Astrocyte of the hippocampus (primary cell): ENCODE measurements at regions not wholly inside any gene's neighbourhood (a gene's known extent, or its start where the extent isn't known, plus 50 kb on each side); places are given as distances from the start of the nearest gene placed in this dataset.
A peak's percentile ranks its signal among the peaks of the same experiment; 100 is the strongest.
"Not testable (repeated sequence)": the region's sequence is repeated elsewhere in the genome, so short reads cannot be mapped to it uniquely, and the experiment has no call there.

ENCODE experiments used
- DNase-seq: peaks from one replicate; pipeline ENCODE4 v3.0.0; 2011; ENCODE audit warnings: low read depth, low spot score

DNA sequence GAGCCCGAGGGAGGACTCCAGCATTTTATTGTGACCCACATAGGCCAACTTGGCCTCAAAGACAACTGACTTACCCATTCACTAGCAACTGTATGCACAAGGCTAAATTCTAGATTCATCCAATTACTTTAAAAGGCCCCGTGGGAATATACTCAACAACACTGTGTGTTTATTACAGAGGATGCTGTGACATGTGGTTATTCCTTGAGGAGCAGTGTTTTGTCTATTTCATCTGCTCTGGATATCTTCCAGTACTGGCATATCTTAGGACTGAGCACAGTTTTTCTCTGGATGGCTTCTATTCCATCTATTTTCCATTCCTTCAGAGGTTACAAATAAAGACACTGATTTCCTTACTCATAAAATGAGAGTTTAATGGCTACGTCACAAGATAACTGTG is 87.2 kb upstream of the KRAS start:
- no peak for DNase-seq

GRCh38 chr12:25332143-25332542 is 81.4 kb upstream of the KRAS start:
- no peak for DNase-seq

DNA sequence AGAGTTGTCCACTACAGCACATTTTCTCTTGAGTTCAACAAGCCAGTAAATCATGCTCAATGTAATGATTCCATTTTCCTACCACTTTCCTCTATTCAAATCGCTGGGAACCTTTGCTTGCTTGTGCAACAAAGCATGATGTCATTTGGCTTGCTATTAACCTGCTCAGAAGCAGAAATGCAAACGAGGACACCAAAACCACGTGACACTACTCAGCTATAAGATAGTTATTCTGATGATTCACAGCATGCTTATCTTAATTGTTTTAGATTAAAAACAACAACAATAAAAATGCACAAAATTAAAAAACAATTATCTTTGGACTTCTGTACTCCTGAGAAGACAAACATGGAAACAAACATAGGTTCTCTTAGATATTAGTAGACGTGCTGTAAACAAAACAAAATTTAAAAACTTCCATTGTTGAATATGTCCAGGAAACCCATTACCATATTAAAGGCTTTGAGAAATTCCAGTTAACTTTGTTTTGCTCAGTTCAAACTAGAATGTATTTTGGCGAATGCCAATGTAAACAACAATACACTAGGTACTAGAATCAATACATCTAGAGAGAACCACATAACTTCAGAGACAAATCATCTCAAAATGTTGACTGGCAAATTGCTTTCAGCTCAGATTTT is 77.5 kb upstream of the KRAS start:
- DNase-seq: peak; percentile 73

DNA sequence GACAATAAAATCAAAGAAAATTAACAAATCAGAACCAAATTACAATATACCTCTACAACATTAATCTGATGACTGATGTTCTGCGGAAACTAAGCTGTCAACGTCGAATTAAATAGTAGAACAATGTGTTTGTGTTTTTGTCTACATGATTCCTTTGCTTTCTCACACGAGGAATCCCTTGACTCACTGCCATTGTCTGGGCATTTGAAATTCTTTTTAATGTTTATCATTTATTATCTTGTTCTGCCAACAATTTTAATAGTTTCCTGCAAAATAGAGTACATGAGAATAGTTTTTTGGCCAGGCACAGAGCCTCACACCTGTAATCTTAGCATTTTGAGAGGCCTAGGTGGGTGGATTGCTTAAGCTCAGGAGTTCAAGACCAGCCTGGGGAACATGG is 76.6 kb upstream of the KRAS start:
- no peak for DNase-seq

- no peak for DNase-seq
Measured at GRCh38 chr12:25326326-25326725, 75.6 kb upstream of the KRAS start.

GRCh38 chr12:25324861-25325260 is 74.1 kb upstream of the KRAS start:
- DNase-seq: no peak

DNA sequence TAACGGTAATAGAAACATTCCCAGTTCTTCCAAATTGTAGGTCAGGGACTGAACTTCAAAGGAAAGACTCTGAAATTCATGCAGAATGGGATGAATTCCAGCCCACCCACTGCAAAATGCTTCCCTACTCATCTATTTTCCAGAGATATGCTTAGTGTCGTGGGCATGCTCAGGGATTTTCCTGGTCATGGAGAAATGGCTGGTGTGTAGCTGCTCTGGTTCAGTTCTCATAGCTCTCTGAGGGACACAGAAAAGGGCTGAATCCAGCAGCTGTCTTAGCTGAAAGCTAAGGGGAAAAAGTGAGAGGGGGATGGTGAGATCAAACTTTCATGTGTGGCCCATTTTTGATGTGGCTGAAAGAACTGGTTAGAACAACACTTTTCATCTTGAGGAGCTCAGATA is 72.9 kb upstream of the KRAS start:
- DNase-seq: peak; percentile 40

DNA sequence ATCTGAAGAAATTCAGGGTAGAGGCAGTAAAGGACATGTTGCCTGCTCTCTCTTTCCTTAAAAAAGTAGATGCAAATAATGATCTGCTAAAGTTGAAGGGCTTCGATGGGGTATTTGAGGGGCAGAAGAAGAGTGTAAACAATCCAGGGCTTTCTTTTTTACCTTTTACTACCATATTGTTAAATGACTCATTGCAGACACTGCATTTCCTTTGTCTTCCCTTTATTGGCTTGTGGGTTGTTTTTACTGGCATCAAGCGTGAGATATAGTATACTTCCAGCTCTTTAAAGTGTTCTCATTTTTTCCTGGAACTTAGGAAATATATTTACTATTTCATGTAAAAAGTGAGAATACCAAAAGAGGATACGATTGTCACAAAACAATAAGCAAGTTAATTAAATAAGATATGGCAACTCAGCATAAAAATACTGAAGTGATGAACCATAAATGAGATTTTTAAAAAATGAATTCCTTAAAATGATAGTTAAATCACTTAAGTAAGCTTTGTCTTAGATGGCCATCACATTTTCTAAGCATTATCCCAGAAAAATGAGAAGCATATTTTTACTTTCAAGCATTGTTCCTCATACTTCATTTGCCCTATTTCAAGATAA is 72.3 kb upstream of the KRAS start:
- DNase-seq: peak; percentile 44

DNA sequence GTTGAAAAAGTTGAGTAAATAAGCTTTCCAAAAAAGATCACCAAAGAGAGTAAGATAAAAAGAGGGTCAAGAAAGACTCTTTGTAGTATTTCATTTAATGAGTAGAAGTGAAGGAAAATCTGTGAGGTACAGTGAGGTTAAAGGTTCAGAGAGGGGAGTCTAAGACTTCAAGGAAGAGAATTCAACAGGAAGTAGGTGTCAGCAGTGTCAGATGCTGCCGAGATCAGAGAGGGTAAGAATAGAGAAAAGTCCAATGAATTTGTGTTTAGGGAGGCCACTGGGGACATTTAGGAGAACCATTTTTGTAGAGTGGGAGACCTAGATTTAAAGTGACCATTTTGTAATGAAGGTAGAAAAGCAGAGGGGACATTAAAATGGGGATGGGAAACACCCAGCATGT is 71.6 kb upstream of the KRAS start:
- no peak for DNase-seq

- DNase-seq: no peak
Measured at GRCh38 chr12:25321772-25322171, 71.0 kb upstream of the KRAS start.

DNA sequence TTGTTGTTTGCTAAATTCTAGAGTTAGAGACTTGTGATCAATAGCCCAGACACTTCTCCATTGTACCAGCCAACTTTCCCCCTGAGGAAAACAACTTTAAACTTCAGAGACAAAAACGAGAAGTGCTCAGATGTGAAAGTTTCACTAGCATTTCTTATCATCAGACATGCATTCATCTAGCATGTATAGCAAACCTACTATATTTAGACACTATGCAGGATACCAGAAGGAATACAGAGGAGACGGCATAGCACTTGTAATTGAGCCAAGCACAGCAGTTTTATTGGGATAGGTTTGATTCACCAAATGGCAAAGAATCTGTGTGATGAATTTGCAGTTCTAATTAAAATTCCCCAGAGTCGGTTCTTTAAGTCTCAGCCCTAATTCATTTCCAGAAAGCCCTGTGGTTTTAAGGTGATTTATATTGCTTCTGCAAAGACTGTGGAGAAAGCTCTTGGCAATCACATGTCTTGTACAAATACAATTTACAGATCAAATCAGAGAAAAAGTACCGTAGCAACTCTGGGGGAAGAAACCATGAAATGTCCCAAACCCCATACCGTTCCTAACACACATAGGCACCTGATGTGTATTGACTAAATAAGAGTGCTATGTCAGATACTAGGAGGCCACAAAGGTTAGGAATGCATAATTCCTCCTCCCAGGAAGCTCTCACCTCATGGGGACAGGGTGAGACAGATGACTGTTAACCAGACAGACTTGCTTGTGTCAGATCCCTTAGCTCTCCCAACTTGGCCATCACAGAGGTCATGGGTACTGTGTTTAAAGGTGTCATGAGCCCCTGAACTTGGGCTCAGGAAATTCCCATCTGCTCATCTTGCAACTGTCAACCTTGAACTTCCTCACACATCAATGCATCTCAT is 69.6 kb upstream of the KRAS start:
- peak; percentile 20 for DNase-seq

- no peak for DNase-seq
Measured at GRCh38 chr12:25319233-25319984, 68.7 kb upstream of the KRAS start.

GRCh38 chr12:25317553-25317952 is 66.8 kb upstream of the KRAS start:
- DNase-seq: no peak

GRCh38 chr12:25315388-25315787 is 64.7 kb upstream of the KRAS start:
- DNase-seq: no peak

DNA sequence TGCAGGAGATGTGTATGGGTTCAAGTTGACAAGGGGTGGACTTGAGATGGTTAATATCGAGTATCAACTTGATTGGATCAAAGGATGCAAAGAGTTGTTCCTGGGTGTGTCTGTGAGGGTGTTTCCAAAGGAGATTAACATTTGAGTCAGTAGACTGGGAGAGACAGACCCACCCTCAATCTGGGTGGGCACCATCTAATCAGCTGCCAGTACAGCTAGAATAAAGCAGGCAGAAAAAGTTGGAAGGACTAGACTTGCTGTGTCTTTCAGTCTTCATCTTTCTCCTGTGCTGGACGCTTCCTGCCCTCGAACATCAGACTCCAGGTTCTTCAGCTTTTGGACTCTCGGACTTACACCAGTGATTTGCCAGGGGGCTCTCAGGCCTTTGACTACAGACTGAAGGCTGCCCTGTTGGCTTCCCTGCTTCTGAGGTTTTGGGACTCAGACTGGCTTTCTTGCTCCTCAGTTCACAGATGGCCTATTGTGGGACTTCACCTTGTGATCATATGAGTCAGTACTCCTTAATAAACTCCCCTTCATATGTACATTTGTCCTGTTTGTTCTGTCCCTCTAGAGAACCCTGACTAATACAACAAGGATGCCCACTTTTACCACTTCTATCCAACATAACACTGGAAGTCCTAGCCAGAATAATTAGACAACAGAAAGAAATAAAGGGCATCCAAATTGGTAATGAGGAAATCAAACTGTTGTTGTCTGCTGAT is 62.7 kb upstream of the KRAS start:
- DNase-seq: peak; percentile 27

DNA sequence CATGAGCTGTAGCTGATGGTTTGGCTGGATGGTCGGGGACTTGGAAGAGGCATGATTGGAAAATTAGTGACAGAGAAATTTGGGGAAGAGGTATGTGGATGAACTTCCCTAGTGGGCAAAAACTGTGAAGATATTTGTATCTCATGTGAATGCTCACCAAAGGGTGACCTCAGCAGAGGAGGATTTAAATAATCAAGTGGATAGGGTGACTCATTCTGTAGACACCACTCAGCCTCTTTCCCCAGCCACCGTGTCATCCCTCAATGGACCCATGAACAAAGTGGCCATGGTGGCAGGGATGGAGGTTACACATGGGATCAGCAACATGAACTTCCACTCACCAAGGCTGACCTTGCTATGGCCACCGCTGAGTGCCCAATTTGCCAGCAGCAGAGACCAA is 60.8 kb upstream of the KRAS start:
- no peak for DNase-seq

DNA sequence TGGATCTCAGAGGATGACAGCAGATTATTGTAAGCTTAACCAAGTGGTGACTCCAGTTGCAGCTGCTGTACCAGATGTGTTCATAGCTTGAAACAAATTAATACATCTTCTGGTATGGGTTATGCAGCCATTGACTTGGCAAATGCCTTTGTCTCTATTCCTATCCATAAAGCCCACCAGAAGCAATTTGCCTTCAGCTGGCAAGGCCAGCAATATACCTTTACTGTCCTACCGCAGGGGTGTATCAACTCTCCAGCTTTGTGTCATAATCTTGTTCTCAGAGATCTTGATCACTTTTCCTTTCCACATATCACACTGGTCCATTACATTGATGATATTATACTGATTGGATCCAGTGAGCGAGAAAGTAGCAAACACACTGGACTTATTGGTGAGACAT is 59.3 kb upstream of the KRAS start:
- not testable (repeated sequence) for DNase-seq

DNA sequence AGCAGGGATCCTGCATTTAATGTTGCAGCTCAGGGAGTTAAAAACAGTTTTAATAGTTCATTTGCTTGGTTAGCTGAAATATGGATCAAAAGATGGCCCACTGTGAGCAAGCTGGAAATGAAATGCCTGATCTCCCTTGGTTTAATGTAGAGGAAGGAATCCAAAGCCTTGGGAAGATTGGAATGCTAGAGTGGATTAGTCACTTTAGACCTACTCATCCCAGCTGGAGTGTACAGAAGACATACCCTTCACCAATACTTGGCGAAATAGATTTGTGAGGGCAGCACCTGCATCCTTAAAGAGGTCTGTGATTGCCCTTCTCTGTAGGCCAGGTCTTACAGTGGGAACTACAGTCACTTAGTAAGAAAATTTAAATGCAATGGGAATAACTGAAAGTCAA is 58.0 kb upstream of the KRAS start:
- no peak for DNase-seq

DNA sequence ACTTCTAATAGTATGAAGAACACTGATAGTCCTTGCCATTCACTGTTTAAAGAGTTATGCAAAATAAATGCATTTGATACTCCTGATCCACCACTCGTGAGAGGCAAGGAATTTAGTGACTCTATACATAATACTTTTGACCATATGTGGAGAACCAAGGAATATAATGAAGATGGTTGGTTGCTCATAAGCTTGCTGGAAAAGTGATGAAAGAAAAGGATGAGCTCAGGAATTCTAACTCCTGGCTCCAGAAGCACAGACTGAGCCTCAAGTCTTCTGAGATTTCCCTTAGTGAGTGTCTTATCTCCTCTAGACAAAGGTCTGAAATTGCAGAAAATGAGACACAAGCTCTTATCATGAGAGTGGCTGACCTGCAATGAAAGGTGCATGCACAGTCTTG is 57.1 kb upstream of the KRAS start:
- DNase-seq: no peak

DNA sequence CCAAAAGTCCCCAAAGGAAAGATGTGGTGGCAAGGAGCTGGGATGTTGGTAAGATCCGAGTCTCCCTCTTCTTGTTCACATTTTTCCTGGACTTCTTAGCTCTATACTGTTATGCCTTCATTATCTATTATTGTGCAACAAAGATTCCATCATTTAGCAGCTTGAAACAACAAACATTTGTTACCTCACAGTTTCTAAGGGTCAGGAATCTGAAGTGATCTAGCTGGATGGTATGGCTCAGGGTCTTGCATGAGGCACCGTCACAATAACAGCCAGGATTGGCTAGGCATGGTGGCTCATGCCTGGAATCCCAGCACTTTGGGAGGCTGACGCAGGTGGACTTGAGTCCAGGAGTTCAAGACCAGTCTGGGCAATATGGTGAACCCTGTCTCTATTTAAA is 51.1 kb upstream of the KRAS start:
- no peak for DNase-seq
